Fibroblast of lung (primary cell): ENCODE measurements at regions not wholly inside any gene's neighbourhood (a gene's known extent, or its start where the extent isn't known, plus 50 kb on each side); places are given as distances from the start of the nearest gene placed in this dataset.

Experiments used
- DNase-seq, 2 donors: peaks; one replicate each; pipeline versions ENCODE4 v3.0.0 to v3.0.0-alpha.2; 2010; ENCODE audit warnings: low read depth in 2 of 2
- H2AFZ ChIP-seq: 2 replicates; pipeline ENCODE4 v1.5.1; 2012; ENCODE audit warnings: low read length, control low read depth, inconsistent platforms
- H3K27ac ChIP-seq: 2 replicates; pipeline ENCODE4 v1.5.1; 2011; ENCODE audit warnings: low read length, control low read depth; ENCODE audit not compliant: insufficient read depth
- H3K27me3 ChIP-seq: 2 replicates; pipeline ENCODE4 v1.5.1; 2011; ENCODE audit warnings: mild to moderate bottlenecking, low read length; ENCODE audit not compliant: control insufficient read depth, insufficient read depth
- H3K36me3 ChIP-seq: 2 replicates; pipeline ENCODE4 v1.5.1; 2011; ENCODE audit warnings: low read length; ENCODE audit not compliant: control insufficient read depth, insufficient read depth
- H3K4me1 ChIP-seq: 2 replicates; pipeline ENCODE4 v1.5.1; 2011; ENCODE audit warnings: low read length; ENCODE audit not compliant: control insufficient read depth, insufficient read depth; ENCODE audit errors: extremely low read depth
- H3K4me2 ChIP-seq: 2 replicates; pipeline ENCODE4 v1.5.1; 2011; ENCODE audit warnings: low read length, control low read depth; ENCODE audit not compliant: insufficient read depth; ENCODE audit errors: extremely low read depth
- H3K4me3 ChIP-seq, 4 experiments: fragments of 200-600 bp in 1 of 4; sonication (generic) in 1 of 4; replicated peaks in 1 of 4; 2 replicates each; pipeline ENCODE4 v1.5.1; 2011 to 2016; ENCODE audit warnings: low read length in 4 of 4, low read depth in 3 of 4, mild to moderate bottlenecking in 3 of 4, control low read depth in 2 of 4, inconsistent platforms in 1 of 4, mixed read lengths in 1 of 4; ENCODE audit not compliant: insufficient read depth in 1 of 4; ENCODE audit errors: control extremely low read depth in 1 of 4
- H3K79me2 ChIP-seq: 2 replicates; pipeline ENCODE4 v1.5.1; 2012; ENCODE audit warnings: mild to moderate bottlenecking, low read length, inconsistent platforms; ENCODE audit not compliant: control insufficient read depth, insufficient read depth
- H3K9ac ChIP-seq: 2 replicates; pipeline ENCODE4 v1.5.1; 2011; ENCODE audit warnings: mild to moderate bottlenecking, low read length, control low read depth; ENCODE audit not compliant: insufficient read depth
- H3K9me3 ChIP-seq: 2 replicates; pipeline ENCODE4 v1.5.1; 2012; ENCODE audit warnings: low read depth, low read length; ENCODE audit not compliant: control insufficient read depth, insufficient read depth
- H4K20me1 ChIP-seq: 2 replicates; pipeline ENCODE4 v1.5.1; 2011; ENCODE audit warnings: low read length; ENCODE audit not compliant: control insufficient read depth, insufficient read depth; ENCODE audit errors: extremely low read depth
- EZH2 ChIP-seq: IDR thresholded peaks from 2 replicates; pipeline ENCODE4 v1.5.1; 2012; ENCODE audit warnings: low read length, control low read depth, mild to moderate bottlenecking; ENCODE audit errors: missing control alignments
- TF ChIP-seq, protein P1 (sequence below), 2 donors: IDR thresholded peaks in 1 of 2; conservative IDR thresholded peaks in 1 of 2; 1 replicate in 1 of 2; 2 replicates in 1 of 2; pipeline ENCODE4 v1.5.1; 2011 to 2012; ENCODE audit warnings: low read length in 2 of 2, control low read depth in 1 of 2, inconsistent platforms in 1 of 2, low read depth in 1 of 2, mild to moderate bottlenecking in 1 of 2

DNA sequence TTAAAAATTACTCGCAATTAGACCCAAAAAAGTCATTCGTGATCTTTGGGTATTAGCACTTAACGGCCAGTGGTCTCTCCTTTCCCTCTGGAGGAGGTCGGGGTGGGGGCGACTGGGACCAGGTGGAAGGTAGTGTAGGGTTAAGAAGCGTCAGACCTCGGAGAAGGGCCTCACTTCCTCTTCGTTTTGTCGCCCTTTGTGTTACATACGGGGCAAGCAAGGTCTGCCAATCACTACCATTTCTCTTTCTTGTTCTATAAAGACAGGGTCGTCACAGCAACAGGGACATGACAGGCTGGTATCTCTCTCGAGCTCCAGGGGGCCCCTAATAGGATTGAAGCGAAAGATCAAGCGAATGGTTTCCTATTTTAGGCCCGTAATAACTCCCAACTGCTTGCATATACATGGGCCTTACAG is 136.6 kb downstream of the INSIG2 start:
- no peak for DNase-seq
- no peaks in the 10 kb centered on the region for H4K20me1 ChIP-seq
- no peaks in the 10 kb centered on the region for H3K9me3 ChIP-seq
- H2AFZ ChIP-seq, result no peak overlapping the region
- peaks cover 40% of the 10 kb centered on the region for H3K27me3 ChIP-seq
- H3K4me2 ChIP-seq, result no peak overlapping the region
- no peak overlapping the region for H3K4me3 ChIP-seq
- no peak overlapping the region for H3K9ac ChIP-seq
- H3K36me3 ChIP-seq, result no peaks in the 10 kb centered on the region
- H3K4me1 ChIP-seq, result no peaks in the 10 kb centered on the region
- TF ChIP-seq, protein P1, sequence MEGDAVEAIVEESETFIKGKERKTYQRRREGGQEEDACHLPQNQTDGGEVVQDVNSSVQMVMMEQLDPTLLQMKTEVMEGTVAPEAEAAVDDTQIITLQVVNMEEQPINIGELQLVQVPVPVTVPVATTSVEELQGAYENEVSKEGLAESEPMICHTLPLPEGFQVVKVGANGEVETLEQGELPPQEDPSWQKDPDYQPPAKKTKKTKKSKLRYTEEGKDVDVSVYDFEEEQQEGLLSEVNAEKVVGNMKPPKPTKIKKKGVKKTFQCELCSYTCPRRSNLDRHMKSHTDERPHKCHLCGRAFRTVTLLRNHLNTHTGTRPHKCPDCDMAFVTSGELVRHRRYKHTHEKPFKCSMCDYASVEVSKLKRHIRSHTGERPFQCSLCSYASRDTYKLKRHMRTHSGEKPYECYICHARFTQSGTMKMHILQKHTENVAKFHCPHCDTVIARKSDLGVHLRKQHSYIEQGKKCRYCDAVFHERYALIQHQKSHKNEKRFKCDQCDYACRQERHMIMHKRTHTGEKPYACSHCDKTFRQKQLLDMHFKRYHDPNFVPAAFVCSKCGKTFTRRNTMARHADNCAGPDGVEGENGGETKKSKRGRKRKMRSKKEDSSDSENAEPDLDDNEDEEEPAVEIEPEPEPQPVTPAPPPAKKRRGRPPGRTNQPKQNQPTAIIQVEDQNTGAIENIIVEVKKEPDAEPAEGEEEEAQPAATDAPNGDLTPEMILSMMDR (conservative IDR thresholded peaks at IDR 0.05 in 1 of 2, IDR thresholded peaks at IDR 0.05 in 1 of 2; ENCODE audit: low read depth in 1 of 2, low read length in 2 of 2), result no peak
- TF ChIP-seq EZH2, result peak; percentile 70
- no peaks in the 10 kb centered on the region for H3K79me2 ChIP-seq
- H3K27ac ChIP-seq, result no peak overlapping the region

DNA sequence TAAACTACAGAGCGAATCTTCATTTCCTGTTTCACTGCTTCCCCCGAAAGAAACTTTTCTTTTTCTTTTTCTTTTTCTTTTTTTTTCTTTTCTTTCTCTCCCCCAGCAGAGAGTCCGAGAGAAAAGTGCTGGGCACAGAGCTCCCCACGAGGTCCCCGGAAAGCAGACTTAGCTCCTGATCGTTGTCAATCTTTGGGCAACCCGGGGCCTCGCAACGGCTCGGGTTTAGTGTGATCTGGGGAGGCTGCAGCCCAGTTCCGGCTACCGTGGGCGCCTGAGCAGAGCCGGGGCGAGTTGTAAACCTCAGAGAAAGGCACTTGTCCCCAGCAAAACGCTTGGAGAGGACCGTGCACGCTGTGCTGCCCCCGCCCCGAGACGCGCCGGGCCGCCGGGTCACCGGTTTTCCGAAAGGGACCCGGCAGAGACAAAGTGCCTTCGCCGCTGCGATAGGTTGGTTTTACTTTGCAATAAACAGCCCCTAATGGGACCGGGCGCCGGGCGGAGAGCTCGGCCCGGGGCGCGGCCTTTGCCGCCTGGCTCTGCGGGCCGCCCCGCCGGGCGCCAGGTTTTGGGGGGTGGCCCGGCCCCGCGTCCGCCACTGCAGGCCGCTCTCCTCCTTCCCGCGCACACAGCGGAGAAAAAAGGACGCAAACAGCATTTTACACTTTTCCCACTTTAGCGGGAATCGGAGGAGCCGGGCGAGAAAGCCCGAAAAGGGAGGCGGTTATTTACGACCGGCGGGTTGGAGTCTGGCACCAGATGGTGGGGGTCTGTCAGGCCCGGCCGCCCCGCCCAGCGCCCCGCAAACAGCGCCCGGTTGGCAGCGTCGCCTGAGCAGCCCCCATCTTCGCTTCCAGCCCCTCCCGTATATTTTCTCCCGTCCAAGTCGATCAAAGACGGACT is 136.0 kb downstream of the INSIG2 start:
- TF ChIP-seq, protein P1 (conservative IDR thresholded peaks at IDR 0.05 in 1 of 2, IDR thresholded peaks at IDR 0.05 in 1 of 2; ENCODE audit: low read depth in 1 of 2, low read length in 2 of 2), result no peak
- TF ChIP-seq EZH2, result peak; percentile 79
- DNase-seq, result peak; percentile 12 to 22
- Histone ChIP-seq H4K20me1 (no peaks in the 10 kb centered on the region), H3K27ac (no peak overlapping the region), H3K4me1 (no peaks in the 10 kb centered on the region), H3K36me3 (no peaks in the 10 kb centered on the region), H3K27me3 (peaks cover 40% of the 10 kb centered on the region), H3K4me2 (peak overlapping the region; percentile 63), H2AFZ (peak overlapping the region; percentile 35), H3K4me3 (peak overlapping the region; percentile 7 to 53 (median 40)), H3K9ac (no peak overlapping the region), H3K9me3 (no peaks in the 10 kb centered on the region), H3K79me2 (no peaks in the 10 kb centered on the region)

DNA sequence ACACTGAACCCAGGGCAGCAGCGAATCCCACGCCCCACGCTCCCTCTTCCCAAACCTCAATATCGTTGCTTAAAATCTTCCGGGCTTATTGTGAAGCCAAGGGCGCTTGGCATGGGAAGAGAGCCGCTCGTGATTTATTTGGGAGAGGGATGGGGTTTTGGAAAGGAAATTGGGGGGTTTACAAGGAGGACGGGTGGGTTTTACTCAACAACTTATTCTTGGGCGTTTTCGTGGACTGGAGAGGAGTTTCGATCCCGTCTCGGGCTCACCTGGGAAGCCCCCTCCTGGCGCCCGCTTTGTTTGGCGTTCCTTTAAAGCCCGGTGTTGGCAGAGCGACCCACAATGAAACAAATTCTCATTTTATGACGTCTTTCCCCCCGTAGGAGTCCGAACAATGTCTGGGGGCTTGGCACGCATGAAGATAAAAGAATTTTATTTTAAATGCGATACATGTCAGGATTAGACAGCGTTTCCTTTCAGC is 135.3 kb downstream of the INSIG2 start:
- Histone ChIP-seq H3K4me1 (no peaks in the 10 kb centered on the region), H3K27me3 (peaks cover 40% of the 10 kb centered on the region), H3K4me3 (peak overlapping the region in 3 of 4 experiments; percentile 32 to 53 (median 48)), H3K4me2 (peak overlapping the region; percentile 63), H3K79me2 (no peaks in the 10 kb centered on the region), H3K36me3 (no peaks in the 10 kb centered on the region), H2AFZ (no peak overlapping the region), H3K9me3 (no peaks in the 10 kb centered on the region), H3K9ac (no peak overlapping the region), H4K20me1 (no peaks in the 10 kb centered on the region), H3K27ac (no peak overlapping the region)
- peak; percentile 15 for TF ChIP-seq EZH2
- TF ChIP-seq, protein P1 (conservative IDR thresholded peaks at IDR 0.05 in 1 of 2, IDR thresholded peaks at IDR 0.05 in 1 of 2; ENCODE audit: low read depth in 1 of 2, low read length in 2 of 2), result no peak
- peak; percentile 15 to 22 for DNase-seq
